ENCODE measurements at regions not wholly inside any gene's neighbourhood (a gene's known extent, or its start where the extent isn't known, plus 50 kb on each side); places are given as distances from the start of the nearest gene placed in this dataset.

DNA sequence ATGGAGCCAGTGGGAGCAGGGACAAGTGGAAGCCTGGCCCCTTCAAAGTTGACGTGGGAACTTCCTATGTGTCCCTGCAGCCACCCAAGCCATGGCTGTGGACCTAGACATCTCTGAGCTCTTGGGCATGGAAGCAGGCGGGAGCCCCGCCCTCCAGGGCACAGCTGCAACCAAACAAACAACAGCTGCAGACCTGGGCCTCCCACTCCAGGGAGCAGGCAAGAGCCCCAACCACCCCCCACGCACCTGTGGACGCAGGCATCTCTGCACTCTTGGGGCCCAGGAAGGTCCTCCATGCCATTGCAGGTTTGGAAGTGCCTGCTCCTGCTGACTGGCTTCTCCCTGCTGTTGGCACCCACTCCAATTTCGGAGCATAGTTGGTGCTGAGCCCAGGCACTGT lies 118.6 kb downstream of the ZMAT1 start:
- TF ChIP-seq, protein P1, sequence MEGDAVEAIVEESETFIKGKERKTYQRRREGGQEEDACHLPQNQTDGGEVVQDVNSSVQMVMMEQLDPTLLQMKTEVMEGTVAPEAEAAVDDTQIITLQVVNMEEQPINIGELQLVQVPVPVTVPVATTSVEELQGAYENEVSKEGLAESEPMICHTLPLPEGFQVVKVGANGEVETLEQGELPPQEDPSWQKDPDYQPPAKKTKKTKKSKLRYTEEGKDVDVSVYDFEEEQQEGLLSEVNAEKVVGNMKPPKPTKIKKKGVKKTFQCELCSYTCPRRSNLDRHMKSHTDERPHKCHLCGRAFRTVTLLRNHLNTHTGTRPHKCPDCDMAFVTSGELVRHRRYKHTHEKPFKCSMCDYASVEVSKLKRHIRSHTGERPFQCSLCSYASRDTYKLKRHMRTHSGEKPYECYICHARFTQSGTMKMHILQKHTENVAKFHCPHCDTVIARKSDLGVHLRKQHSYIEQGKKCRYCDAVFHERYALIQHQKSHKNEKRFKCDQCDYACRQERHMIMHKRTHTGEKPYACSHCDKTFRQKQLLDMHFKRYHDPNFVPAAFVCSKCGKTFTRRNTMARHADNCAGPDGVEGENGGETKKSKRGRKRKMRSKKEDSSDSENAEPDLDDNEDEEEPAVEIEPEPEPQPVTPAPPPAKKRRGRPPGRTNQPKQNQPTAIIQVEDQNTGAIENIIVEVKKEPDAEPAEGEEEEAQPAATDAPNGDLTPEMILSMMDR (conservative IDR thresholded peaks at IDR 0.05; ENCODE audit: low read depth, low read length): no peak
- no peak for TF ChIP-seq EZH2 (IDR thresholded peaks at IDR 0.05; ENCODE audit: borderline replicate concordance, low read depth, low read length, poor library complexity, severe bottlenecking)
